ENCODE measurements at regions not wholly inside any gene's neighbourhood (a gene's known extent, or its start where the extent isn't known, plus 50 kb on each side); places are given as distances from the start of the nearest gene placed in this dataset.

DNA sequence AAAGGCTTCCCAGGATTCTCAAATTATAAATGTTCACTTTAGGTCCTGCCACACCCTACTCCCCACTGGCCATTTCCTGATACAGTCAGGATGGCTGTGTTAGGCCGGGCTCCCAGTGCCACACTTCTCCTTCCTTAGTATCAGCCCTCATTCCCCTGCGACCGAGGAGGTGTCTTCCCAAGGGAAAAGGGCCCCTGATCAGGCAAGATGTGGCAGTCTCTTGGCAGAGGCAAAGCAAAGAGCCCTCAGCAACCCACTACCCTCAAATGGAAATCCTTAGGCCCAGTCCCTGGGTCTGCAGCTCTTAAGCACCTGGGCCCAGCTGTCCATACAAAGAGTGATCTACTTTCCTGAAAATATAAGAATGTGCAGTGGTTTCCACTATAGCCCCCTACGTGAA lies 96.5 kb upstream of the VASH1 start:
- DNase-seq (ENCODE audit: low spot score) = no peak

DNA sequence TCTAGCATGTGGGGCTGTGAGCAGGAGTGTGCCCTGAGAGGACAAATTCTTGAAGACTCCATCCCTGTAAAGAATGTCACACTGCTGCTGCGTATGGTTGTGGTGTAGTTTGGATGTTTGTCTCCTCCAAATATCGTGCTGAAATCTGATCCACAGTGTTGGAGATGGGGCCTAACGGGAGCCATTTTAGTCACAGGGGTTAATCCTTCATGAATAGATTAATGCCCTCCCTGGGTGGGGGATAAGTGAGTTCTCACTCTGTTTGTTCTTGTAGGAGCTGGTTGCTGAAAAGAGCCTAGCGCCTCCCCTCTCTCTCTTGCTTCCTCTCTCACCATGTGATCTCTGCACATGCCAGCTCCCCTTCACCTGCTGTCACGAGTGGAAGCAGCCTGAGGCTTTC lies 94.5 kb upstream of the VASH1 start:
- no peak for DNase-seq (ENCODE audit: low spot score)

DNA sequence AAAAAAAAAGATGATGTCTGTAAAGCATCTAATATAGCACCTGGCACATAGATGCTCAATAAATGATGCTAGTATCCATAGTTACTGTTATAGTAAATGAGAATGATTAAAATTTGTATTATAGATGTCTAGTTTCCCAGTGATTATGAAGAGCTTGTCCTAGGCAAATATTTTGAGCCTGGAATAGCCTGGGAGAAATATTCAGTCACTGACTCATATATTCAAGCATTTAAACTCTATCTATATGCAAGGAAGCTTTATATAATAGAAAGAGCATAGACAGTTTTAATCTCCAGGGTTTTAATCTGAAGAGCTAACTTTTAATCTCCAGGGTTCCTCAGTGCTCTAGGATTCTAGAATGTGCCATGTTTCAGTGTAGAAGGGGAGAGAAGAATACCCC lies 91.5 kb upstream of the VASH1 start:
- no peak for DNase-seq (ENCODE audit: low spot score)

DNA sequence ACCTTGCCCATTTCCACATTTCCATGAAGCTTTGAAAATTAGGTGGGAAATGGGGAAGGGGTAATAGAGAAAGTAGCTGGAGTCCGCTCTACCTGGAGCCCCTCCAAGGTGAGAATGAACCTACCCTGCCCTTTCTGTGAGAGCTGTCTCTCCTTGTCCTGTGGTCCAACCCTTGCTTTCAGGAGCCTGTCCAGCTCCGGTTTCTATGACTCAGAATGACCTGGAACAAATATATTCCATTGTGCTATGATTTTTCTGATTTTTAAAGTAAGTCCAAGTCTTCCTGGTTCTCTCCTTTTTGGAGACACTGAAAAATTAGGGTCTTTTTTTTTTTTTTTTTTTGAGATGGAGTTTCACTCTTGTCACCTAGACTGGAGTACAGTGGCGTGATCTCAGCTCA lies 89.1 kb upstream of the VASH1 start:
- DNase-seq (ENCODE audit: low spot score) = no peak

DNA sequence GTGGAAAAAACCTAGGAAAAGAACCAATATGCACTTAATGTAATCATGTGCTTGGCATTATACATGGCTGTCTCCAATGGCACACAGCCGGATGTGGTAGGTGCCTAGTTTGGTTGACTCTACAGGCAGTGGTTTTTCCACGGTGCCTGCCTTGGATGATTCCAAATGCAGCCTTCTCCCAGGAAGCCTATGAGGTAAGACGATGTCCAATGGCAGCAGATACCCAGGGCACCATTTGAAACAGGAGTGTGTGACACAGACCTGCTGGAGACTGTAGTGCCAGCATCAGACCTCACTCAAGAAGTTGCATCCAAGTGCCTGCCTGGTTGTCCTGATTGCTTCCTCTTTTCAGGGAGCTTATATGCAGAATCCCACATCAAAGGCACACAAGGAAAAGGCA lies 88.0 kb upstream of the VASH1 start:
- DNase-seq (ENCODE audit: low spot score) = no peak

DNA sequence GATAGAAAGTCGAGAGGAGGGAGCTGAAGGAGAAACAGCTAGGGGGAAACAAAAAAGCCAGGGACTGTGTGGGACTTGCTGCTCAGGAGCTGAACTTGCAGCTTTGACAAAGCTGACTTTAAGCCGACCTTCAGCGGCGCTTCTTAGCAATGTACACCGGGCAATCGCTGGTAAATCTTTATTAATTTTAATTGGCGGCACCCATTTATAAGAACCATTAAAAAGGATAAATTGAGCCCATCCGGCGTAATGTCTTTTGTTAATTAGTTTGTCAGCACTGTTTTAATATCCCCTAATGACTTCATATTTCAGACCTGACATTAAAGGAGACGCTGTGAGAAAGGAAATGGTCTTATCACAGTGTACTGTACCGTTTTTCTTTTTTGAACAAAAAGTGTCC lies 86.2 kb upstream of the VASH1 start:
- no peak for DNase-seq (ENCODE audit: low spot score)

DNA sequence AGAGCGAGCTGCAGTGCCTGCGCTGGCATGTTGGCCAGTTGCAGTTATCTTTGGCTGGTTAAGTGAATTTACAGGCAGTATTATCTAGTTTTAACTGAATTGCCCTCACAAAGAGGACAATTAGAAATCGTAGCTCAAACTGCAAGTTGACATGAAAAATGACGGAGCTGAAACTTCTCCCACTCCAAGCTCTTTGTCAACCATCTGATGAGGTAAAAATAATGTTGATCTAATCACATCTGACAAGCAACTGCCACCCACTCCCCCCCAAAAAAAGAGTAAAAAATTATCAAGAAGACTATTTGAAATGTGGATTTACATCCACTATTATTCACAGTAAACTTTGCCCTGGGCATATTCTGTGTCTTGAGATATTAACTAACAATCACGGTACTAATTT lies 84.7 kb upstream of the VASH1 start:
- DNase-seq (ENCODE audit: low spot score) = no peak

- DNase-seq (ENCODE audit: low spot score) = no peak
Observed at GRCh38 chr14:76677534-76678145, 83.6 kb upstream of the VASH1 start.

- no peak for DNase-seq (ENCODE audit: low spot score)
Observed at GRCh38 chr14:76678244-76678800, 82.9 kb upstream of the VASH1 start.

GRCh38 chr14:76682367-76682766 lies 78.9 kb upstream of the VASH1 start:
- DNase-seq (ENCODE audit: low spot score) = no peak

- DNase-seq (ENCODE audit: low spot score) = no peak
Observed at GRCh38 chr14:76686646-76687045, 74.6 kb upstream of the VASH1 start.

DNA sequence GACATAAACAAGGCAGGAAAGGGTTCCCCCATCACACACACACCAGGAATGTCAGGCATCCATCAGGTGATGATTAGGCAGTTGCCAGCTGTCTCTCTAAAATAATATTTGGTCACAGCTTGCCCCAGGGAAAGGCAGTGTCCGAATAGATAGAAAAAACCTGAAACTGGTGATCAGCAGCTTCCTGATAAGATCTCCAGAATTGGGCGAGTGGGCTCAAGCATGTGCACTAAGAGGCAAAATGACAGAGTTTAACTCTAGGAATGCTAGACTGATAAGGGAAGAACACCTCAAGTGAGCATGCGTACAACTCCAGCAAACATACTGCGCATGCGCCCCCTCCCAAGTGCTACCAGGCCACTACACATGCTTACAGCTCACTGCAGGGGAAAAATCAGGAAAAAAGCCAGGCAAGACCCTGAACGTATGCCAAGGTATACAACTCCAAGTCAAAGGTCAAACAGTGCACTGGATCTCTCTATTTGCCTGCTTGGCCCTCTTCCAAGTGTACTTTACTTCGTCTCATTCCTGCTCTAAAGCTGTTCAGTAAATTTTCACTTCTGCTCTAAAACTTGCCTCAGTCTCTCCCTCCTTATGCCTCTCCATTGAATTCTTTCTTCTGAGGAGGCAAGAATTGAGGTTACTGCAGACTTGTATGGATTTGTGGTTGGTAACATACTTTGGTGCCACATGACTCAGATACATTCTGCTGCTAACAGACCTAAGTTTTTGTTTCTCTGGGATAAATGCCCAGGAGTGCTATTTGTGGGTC lies 73.5 kb upstream of the VASH1 start:
- no peak for DNase-seq (ENCODE audit: low spot score)

GRCh38 chr14:76688383-76688671 lies 72.9 kb upstream of the VASH1 start:
- no peak for DNase-seq (ENCODE audit: low spot score)

GRCh38 chr14:76690502-76691105 lies 70.7 kb upstream of the VASH1 start:
- DNase-seq (ENCODE audit: low spot score) = no peak

DNA sequence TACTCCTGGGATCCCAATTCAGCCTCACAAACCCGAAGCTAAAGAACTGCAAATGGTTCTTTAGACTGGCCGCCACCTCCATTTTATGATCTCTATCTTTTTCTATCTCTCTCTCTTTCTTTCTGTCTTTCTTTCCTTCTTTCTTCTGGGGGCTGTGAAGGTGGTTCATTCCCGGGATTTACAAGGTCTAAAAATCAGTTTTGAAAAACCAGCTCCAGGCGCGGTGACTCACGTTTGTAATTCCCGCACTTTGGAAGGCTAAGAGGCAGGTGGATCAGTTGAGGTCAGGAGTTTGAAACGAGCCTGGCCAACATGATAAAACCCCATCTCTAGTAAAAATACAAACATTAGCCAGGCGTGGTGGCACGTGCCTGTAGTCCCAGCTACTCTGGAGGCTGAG lies 67.2 kb upstream of the VASH1 start:
- DNase-seq (ENCODE audit: low spot score) = no peak

GRCh38 chr14:76695263-76695920 lies 65.9 kb upstream of the VASH1 start:
- no peak for DNase-seq (ENCODE audit: low spot score)

DNA sequence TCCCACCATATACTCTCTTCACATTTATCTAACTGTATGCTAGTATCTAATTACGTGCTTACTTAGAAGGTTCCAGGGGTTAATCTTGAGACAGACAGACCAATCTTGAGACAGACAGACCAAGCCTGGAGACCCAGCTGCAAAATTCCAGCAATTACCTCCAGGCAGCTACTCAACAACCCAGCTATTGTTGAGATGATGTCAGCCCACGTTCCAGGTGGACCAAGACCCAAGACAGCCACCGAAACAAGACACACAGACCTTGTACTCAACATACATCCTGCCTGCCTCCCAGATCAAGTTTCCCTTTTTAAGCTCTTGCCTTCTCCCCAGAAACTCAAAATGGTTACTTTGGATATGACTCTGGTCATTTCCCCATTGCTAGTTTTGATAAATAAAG lies 64.9 kb upstream of the VASH1 start:
- no peak for DNase-seq (ENCODE audit: low spot score)

DNA sequence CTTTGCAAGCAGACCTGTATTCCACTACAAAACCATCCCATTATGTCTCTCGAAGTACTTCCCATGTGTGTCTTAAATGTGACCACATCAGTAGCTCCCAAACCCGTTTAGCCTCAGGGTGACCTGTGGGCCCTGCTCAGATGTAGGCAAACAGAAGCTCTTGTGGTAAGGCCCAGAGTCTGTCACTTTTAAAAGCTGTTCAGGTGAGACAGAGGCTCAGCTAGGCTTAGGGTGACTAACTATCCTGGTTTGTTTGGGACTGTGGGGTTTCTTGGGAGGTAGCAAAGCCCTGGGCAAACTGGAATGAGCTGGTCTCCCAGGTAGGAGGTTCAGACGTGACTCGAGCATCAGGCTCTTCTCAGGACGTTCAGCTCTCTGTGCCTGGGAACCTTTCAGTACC lies 64.5 kb upstream of the VASH1 start:
- no peak for DNase-seq (ENCODE audit: low spot score)

- no peak for DNase-seq (ENCODE audit: low spot score)
Observed at GRCh38 chr14:76697246-76697905, 63.9 kb upstream of the VASH1 start.

GRCh38 chr14:76698191-76698590 lies 63.1 kb upstream of the VASH1 start:
- no peak for DNase-seq (ENCODE audit: low spot score)

DNA sequence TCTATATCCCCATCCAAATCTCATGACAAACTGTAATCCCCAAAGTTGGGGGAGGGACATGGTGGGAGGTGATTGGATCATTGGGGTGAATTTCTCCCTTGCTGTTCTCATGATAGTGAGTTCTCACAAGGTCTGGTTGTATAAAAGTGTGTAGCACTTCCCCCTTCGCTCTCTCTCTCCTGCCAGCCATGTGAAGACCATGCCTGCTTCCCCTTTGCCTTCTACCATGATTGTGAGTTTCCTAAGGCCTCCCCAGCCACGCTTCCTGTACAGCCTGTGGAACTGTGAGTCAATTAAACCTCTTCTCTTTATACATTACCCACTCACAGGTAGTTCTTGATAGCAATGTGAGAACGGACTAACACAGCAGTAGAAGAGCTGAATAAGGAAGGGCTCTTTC lies 62.6 kb upstream of the VASH1 start:
- no peak for DNase-seq (ENCODE audit: low spot score)

DNA sequence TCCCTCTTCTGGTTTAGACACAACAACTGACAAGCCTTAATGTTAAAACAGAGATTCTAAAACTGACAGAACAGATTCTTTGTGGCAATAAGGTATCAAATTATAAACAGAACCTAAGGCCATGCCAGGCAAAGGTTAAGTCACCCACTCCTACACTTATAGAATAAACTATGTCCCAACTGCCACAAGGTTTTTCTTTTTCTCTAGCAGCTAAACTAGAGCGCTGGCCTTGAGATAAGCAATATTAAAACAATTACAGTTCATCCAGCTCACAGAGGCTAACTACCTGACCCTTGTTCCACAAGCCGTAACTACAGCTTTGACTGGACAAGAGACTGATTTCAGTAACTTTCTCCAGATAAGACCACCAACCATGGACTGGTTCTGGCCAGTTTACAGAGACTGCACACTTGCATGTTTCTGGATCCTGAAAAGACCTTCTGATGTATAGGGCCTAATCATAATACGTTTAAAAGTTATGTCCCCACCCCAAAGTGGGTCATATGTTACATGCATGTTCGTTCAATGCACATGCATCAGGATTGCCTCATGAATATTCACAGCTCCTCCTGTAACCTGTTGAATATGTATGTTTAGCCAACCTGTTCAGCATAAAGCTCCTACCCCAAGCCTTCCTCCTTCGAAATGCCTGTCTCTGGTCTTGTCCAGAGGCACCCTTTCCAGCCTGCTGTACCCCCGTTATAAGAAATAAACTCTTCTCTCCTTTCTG lies 61.9 kb upstream of the VASH1 start:
- no peak for DNase-seq (ENCODE audit: low spot score)

Measured in kidney capillary endothelial cell (primary cell).